Stimulated activated CD4-positive, alpha-beta T cell treated with anti-CD3 and anti-CD28 coated beads, Interleukin-1b, Interleukin-23, amount 100 ng/mL, for 48 hours (primary cell): ENCODE measurements at regions not wholly inside any gene's neighbourhood (a gene's known extent, or its start where the extent isn't known, plus 50 kb on each side); places are given as distances from the start of the nearest gene placed in this dataset.

Experiments used
- DNase-seq: peaks from one replicate; pipeline ENCODE4 v3.0.0-alpha.2; 2020

DNA sequence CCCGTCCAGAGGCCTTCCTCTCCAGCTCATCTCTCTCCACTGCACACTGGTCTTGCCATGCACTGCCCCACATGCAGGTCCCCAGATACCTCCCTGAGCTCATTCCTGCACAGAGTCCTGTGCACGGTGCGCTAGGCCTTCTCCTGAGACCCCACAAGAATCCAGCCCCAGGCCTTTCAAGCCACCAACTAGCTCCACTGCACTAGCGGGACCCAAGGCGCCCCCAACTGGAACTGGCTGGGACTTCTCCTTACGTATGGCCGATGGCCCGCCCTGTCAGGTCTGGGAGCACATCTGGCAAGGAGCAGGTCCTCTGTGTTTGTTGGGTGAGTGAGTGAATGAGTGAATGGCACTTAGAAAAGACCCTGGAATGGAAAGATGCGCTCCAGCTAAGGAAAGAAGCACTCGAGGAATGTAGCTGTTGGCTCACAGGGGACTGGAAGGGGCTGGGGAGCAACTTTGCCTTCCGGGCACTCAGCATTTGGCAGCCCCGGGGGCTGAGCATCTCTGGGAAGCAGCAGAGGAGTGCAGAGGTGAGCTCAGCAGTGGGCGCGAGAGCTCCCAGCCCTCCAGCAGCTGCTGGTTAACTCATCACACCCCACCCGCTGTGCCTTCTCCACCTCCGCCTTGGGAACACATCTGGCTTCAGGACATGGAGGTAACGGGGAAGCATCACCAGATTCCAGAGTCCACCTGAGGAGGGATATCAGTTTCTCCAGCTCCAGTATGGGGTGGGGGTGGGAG lies 223.1 kb downstream of the GLI2 start:
- no peak for DNase-seq

DNA sequence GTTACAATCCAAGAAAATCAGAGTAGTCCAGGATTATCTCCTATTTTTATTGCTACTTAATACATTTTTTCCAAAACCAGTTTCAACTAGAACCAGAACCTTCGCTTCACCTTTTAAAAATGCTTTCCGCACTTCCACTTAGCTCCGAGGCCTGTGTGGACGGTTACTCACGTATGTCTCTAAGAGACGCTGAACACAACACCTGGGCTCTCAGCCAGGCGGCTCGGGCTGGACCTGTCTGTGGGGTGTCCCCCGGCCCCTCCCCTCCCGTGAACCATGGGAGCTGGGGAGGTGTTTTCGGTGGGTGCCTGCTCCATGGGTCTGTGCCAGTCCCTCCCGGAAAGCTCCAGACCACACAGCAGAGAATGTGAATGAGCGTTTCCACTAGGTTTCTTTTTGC lies 223.8 kb downstream of the GLI2 start:
- DNase-seq: no peak

DNA sequence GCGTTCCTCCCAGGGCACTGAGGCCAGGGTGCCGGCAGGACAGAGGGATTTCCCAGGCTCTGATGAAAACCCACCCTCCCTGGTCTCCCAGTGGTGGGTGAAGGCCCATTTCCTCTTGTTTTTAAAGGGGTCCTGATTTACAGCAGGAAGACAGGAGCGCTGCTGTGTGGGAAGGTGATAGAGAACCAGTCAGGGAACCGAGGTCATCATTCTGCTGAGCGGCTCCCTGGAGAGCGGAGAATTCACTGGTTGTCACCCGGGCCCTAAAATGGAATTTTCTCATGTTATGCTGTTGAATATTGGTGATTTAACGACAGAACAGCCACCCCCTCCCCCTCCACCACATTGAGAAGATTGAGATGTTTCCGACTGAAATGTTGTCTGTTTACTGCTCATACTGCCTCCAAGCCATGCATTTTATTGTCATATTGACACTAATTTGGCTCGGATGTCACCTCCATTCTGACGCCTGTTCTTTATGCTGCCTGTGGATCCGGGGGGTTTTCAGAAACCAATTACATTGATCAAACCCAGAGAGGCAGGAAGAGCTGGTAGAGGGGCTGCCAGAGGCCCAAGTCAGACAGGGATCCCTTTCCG lies 225.2 kb downstream of the GLI2 start:
- no peak for DNase-seq

DNA sequence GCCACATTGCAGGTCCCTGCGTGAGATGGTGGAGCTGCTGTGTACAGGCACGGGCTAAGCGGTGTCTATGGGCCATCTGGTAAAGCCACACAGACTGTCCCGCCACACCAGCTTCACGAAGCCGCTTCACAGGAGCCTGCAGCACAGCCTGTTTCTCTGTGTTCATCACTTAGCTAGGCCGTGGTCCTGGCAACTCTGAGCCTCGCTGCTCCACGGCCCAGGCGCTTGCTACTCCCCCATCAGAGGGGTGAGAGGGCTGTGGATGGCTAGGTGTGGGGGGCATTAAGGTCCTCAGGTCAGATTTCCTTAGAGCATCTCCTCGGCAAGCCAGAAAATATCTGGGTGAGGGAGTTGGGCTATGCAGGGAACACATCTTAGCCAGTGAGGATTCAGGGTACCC lies 225.7 kb downstream of the GLI2 start:
- DNase-seq: no peak

- no peak for DNase-seq
Observed at GRCh38 chr2:120963997-120964705, 228.5 kb downstream of the GLI2 start.

GRCh38 chr2:120964819-120965218 lies 229.2 kb downstream of the GLI2 start:
- DNase-seq: no peak

GRCh38 chr2:120966510-120967254 lies 231.0 kb downstream of the GLI2 start:
- DNase-seq: no peak

DNA sequence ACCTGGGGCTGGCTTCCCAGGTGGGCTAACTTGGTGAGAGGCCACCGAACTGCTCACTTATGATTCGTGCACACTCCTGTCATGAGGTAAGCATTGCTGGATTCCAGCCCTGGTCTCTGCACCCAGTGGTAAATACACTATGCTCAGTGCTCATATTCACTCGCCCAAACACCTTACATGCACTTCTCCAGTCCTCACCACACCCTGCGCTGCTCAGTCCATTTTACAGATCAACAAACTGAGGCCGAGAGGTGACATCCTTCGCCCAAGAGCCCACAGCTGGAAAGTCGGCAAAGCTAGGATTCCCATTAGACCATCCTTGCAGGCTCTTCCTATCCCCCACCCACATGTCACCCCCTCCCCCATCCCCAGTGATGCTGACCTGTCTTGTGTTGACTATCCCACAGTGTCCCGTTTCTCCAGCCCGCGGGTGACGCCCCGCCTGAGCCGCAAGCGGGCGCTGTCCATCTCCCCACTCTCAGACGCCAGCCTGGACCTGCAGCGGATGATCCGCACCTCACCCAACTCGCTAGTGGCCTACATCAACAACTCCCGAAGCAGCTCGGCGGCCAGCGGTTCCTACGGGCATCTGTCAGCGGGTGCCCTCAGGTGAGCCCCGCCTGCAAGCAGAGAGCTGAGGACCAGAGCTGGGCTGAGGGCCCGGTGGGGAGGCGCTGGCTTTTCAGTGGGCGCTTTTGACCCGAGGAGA lies 232.8 kb downstream of the GLI2 start:
- DNase-seq: no peak

DNA sequence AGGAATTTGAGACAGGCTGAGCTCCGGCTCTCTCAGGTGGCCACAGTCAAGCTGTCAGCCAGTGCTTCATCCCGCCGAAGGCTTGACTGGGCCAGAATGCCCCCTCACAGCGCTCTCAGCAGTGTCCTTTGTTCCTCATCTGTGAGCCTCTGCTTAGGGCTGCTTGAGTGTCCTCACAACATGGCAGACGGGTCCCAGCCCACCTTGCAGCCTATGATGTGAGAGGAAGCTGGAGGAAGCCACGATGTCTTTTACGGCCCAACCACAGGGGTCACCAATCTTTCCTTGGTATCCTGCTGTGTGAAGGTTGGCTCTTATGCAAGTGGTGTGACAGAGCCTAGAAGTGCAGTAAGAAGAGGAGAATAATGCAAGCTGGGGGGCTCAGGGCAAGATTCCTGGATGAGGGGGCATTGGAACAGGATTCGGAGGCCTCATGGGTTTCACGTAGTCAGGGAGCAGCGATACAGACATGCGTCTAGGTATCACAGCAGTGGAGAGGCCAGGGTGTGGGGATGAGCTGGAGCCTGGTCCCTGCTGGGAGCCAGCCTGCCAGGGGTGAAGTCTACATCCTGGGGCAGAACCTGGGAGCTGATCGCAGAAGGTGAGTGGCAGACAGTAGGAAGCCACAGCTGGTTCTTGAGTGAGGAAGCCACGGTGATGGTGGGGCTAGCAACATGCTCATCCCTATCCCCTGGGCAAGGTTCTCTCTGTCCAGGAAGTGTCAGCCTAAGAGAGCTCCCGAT lies 234.1 kb downstream of the GLI2 start:
- DNase-seq: no peak

GRCh38 chr2:120971866-120972265 lies 236.2 kb downstream of the GLI2 start:
- no peak for DNase-seq

- no peak for DNase-seq
Observed at GRCh38 chr2:120972286-120972685, 236.6 kb downstream of the GLI2 start.

GRCh38 chr2:120973196-120973595 lies 237.5 kb downstream of the GLI2 start:
- no peak for DNase-seq

DNA sequence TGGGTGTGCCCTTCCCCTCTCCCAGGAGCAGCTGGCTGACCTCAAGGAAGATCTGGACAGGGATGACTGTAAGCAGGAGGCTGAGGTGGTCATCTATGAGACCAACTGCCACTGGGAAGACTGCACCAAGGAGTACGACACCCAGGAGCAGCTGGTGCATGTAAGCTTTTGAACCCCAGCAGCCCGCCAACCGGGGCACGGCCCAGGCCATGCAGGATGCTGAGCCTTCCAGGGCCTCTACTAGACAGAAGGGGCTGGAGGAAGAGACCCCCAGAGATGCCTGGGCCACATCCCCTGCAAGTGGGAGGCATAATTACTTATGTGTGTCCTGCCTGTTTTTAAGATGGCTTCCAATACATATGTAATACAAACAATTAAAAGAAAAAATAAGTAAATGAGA lies 239.3 kb downstream of the GLI2 start:
- DNase-seq: no peak

DNA sequence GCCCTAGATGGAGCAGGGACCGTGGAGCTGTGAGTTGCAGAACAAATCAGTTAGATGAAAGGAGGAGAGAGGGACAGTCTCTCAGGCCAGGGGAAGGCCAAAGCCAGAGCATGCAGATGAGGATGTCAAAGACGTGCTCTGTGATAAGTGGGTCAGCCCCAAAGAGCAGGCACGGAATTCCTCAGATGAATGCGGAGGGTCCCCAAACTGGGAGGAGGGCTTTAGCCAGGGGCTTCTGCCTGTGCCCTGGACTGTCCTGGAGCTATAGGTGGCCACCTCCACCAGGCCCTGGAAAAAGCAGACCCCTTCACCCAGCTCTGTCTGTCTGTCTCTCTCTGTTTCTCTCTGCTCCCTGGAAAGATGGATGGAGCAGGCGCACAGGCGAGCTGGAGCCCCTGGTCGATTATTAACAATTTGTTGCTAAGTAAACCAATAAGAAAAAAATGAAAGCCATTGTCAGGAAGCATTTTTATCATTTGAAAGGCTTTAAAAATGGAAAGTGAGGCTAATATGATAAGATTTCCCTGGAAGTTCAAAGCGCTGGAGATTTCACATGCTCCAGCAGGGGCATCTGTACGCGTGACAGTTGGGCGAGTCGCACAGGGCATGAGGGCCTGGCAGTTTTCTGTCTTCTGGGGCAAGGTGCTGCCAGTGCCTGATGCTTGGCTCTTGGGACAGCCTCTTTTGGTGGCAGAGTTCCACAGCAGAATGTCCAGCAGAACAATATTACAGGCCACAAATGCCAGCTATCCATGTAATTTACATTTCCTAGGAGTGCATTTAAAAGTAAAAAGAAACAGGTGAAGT lies 241.0 kb downstream of the GLI2 start:
- no peak for DNase-seq

DNA sequence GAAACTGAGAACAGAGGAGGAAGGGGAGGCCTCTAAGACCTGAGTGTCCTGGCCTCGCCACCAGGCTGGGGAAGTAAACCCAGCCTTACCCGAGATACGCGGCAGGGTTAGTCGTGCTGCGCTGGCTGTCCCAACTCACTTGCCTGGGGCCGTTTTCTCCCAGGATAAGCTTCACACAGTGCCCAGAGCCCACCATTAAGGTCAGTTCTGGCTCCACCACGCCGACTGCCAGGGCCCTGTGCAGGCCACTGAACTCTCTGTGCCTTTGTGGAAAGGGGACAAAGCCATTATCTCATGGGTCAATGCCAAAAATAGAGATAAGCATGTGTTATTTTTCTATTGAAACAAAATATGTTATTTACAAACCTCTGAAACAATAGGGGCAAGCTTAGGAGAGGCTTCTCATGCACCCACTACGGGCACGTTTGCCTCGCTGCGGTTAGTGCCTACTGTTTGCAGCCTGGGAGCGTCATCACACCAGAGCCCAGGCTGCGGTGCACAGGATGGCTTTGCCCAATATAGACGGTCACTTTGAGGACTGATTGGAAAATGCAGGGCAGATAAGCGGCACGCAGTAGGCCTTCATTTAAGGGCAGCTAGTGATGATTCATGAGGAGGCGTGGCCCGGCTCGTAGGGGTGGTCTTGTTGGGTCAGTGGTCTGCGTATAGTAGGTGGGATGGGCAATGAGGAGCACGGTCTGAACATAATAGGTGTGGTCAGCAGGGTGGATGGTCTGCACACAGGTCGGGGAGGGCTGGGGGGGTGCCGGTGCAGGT lies 242.1 kb downstream of the GLI2 start:
- no peak for DNase-seq

- no peak for DNase-seq
Observed at GRCh38 chr2:120978359-120979050, 242.8 kb downstream of the GLI2 start.

GRCh38 chr2:120979398-120979797 lies 243.7 kb downstream of the GLI2 start:
- no peak for DNase-seq

DNA sequence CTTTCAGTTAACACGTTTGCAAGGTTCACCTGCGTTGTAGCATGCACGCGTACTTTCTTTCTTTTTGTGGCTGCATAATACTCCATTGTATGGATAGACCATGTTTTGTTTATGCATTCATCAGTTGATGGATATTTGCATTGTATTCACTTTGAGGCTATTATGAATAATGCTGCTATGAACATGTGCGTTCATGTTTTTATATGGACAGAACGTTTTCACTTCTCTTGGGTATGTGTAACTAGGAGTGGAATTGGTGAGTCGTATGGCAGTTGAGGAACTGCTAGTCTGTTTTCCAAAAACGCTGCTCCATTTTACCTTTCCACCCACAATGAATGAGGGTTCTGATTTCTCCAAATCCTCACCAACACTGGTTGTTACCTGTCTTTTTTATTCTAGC lies 244.3 kb downstream of the GLI2 start:
- no peak for DNase-seq

GRCh38 chr2:120981443-120981842 lies 245.8 kb downstream of the GLI2 start:
- no peak for DNase-seq

GRCh38 chr2:120982598-120982997 lies 246.9 kb downstream of the GLI2 start:
- no peak for DNase-seq
